ENCODE measurements at regions not wholly inside any gene's neighbourhood (a gene's known extent, or its start where the extent isn't known, plus 50 kb on each side); places are given as distances from the start of the nearest gene placed in this dataset.

GRCh38 chr11:115776916-115777315 is 272.7 kb upstream of the CADM1 start:
- DNase-seq (ENCODE audit: low read depth in 3 of 3, low spot score in 2 of 3), result no peak

GRCh38 chr11:115775846-115776245 is 271.6 kb upstream of the CADM1 start:
- DNase-seq (ENCODE audit: low read depth in 3 of 3, low spot score in 2 of 3), result no peak

- no peak for DNase-seq (ENCODE audit: low read depth in 3 of 3, low spot score in 2 of 3)
Observed at GRCh38 chr11:115774756-115775155, 270.5 kb upstream of the CADM1 start.

- DNase-seq (ENCODE audit: low read depth in 3 of 3, low spot score in 2 of 3), result no peak
Observed at GRCh38 chr11:115769891-115770290, 265.7 kb upstream of the CADM1 start.

GRCh38 chr11:115767883-115768282 is 263.7 kb upstream of the CADM1 start:
- DNase-seq (ENCODE audit: low read depth in 3 of 3, low spot score in 2 of 3), result no peak

GRCh38 chr11:115767047-115767802 is 263.0 kb upstream of the CADM1 start:
- no peak for DNase-seq (ENCODE audit: low read depth in 3 of 3, low spot score in 2 of 3)

GRCh38 chr11:115766561-115766960 is 262.3 kb upstream of the CADM1 start:
- DNase-seq (ENCODE audit: low read depth in 3 of 3, low spot score in 2 of 3), result no peak

GRCh38 chr11:115765803-115766239 is 261.6 kb upstream of the CADM1 start:
- no peak for DNase-seq (ENCODE audit: low read depth in 3 of 3, low spot score in 2 of 3)

- no peak for DNase-seq (ENCODE audit: low read depth in 3 of 3, low spot score in 2 of 3)
Observed at GRCh38 chr11:115764176-115764575, 260.0 kb upstream of the CADM1 start.

- DNase-seq (ENCODE audit: low read depth in 3 of 3, low spot score in 2 of 3), result no peak
Observed at GRCh38 chr11:115761817-115762216, 257.6 kb upstream of the CADM1 start.

- no peak for DNase-seq (ENCODE audit: low read depth in 3 of 3, low spot score in 2 of 3)
Observed at GRCh38 chr11:115761348-115761747, 257.1 kb upstream of the CADM1 start.

- DNase-seq (ENCODE audit: low read depth in 3 of 3, low spot score in 2 of 3), result no peak
Observed at GRCh38 chr11:115760461-115761320, 256.5 kb upstream of the CADM1 start.

GRCh38 chr11:115759622-115760460 is 255.6 kb upstream of the CADM1 start:
- DNase-seq (ENCODE audit: low read depth in 3 of 3, low spot score in 2 of 3), result no peak

- DNase-seq (ENCODE audit: low read depth in 3 of 3, low spot score in 2 of 3), result no peak
Observed at GRCh38 chr11:115758011-115758410, 253.8 kb upstream of the CADM1 start.

- no peak for DNase-seq (ENCODE audit: low read depth in 3 of 3, low spot score in 2 of 3)
Observed at GRCh38 chr11:115751243-115752015, 247.2 kb upstream of the CADM1 start.

- DNase-seq (ENCODE audit: low read depth in 3 of 3, low spot score in 2 of 3), result no peak
Observed at GRCh38 chr11:115745610-115746512, 241.6 kb upstream of the CADM1 start.

- no peak for DNase-seq (ENCODE audit: low read depth in 3 of 3, low spot score in 2 of 3)
Observed at GRCh38 chr11:115745066-115745465, 240.9 kb upstream of the CADM1 start.

- DNase-seq (ENCODE audit: low read depth in 3 of 3, low spot score in 2 of 3), result no peak
Observed at GRCh38 chr11:115743719-115744118, 239.5 kb upstream of the CADM1 start.
